Endometrial microvascular endothelial cells (primary cell): ENCODE measurements at regions not wholly inside any gene's neighbourhood (a gene's known extent, or its start where the extent isn't known, plus 50 kb on each side); places are given as distances from the start of the nearest gene placed in this dataset.

Source experiments
- in situ Hi-C: cut with HindIII; loops from 2 replicates; pipeline ENCODE4 v1.10.0; 2017; ENCODE audit warnings: low sequenced_read_pairs, low pct_unique_long_range_greater_than_20kb; ENCODE audit errors: inconsistent ontology term

DNA sequence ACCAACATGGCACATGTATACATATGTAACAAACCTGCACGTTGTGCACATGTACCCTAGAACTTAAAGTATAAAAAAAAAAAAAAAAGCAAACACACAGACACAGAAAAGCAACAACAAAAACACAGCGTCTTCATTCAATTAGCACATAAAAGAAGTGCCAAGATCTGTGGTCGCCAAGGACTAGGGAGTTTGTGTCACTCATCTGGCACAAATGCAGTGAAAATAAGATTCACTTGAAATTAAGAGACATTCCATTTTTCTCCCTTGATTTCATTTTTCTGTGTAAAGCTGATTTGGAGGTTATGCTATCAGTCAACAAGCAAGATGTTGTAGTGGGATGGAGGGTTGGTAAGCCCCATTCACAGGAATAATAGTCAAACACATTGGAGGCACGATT lies 115.3 kb downstream of the FAT4 start:
- in situ Hi-C loops, result no loop called here

GRCh38 chr4:125432078-125432477 lies 117.3 kb downstream of the FAT4 start:
- in situ Hi-C loops, result no loop called here

DNA sequence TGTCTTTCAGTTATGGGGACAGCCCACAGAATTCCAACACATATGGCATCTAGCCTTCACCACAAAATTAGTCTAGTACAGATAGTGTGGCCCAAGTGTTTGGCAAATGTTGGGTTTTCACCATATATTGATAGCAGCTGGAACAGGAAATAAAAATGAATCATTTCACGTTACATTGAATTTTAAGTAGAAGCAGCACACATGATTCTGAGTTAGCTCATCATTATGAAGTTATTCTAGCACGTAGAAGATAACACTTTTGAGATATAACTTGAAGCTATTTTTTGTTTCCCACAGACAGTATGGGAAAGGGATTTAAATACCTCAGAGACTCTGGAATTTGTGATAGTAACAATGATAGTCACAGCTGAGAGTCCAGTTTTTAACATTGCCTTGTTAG lies 118.7 kb downstream of the FAT4 start:
- in situ Hi-C loops, result no loop called here

GRCh38 chr4:125434136-125434535 lies 119.4 kb downstream of the FAT4 start:
- in situ Hi-C loops, result no loop called here

DNA sequence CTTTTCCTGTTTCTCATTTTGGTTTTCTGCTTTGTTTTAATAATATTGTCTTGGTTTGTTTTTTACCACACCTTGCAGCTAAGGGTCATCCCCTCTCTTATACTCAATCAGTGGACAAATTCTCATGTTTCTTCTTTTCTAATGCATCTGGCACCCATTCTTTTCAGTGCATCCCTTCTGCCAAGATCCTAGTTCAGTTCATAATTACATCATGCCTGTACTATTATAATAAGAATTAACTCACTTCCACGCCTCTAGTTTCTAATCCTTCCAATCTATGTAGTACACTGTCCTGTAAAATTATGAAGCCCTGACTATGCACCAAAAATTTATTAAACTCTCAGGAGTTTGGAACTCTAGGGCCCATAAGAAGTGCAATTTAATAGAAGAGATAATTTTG lies 126.1 kb downstream of the FAT4 start:
- in situ Hi-C loops, result no loop called here

- in situ Hi-C loops, result no loop called here
These were observed 129.4 kb downstream of the FAT4 start for GRCh38 chr4:125444166-125444565.

DNA sequence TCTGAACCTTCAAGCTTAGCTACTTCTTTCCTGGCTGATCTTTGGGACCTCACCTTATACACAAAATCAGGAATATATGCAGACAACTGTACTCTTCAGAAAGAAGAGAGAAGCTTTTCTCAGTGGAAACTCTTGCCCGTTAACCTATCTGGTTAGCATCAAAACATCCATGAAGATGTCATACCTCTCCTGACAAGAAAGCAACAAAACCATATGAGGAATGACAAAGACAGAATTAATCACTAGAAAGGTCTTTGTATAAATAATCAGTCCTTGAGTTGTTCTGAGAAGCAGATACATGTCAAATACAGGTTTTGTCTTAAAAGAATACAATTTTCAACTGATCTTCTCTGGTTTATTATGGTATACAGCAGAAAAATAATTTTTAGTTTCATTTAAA lies 130.8 kb downstream of the FAT4 start:
- in situ Hi-C loops, result no loop called here

DNA sequence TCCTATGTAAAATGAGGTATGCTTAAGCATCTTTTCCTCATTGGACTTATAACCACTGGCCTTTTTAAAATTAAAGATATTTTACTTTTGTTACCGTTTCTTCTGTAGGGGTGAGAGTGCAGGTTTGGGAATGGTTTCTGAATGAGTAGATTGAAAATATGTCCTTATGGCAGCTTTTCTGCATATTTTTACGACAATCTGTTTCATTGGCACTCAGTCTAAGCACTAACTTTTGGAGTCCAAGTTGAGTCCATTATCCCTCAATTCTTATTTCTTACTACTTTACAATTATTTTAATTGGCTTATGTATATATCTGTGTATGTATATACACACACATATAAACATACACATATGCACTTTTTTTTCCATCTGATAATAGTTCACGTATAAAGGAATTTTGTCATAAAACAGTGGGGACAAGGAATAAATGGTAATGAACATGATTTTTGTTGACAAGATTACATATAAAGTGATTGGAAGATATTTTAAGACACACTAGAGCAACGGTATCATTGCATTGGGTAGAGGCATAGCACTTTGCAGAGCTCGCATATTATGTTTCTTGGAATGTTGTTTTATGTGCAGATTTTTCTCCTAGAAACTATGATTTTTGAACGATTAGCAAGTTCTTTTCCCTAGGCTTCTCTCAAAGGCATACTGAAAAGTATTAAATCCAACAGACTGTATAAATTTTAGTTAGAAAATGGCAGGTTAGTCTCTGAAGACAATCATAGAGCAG lies 133.0 kb downstream of the FAT4 start:
- in situ Hi-C loops, result no loop called here

- in situ Hi-C loops, result no loop called here
These were observed 141.3 kb downstream of the FAT4 start for GRCh38 chr4:125456075-125456474.

GRCh38 chr4:125459531-125459930 lies 144.8 kb downstream of the FAT4 start:
- in situ Hi-C loops, result no loop called here

DNA sequence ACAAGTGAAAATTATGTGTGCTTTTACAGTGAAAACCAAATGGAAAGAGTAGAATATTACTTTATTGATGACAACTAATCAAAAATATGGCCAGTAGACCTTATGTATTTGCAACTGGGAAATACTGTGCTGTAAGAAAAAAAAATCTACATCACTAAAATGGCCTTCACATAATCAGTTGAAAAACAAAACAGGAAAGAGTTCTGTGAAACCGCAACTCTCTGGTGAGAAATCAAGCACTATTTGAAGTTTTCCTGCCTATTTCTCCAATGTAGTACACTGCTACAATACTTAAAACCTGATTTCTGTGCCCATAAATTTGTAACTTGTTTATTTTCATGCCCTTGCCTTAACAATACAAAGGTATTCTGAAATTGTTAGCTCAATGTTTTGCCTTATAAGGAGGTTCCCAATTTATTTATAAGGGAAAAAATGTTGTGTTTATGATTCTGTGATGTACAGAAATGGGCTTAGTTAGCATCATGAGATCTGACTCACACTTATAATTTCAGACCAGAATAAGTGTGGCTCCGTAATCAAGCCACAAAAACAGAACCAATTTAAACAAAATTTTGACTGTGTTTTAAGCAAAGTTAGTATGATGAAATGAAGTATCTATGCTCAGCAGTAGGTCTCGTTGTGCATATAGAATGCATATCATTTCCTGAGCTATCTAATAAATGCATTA lies 147.1 kb downstream of the FAT4 start:
- in situ Hi-C loops, result no loop called here

DNA sequence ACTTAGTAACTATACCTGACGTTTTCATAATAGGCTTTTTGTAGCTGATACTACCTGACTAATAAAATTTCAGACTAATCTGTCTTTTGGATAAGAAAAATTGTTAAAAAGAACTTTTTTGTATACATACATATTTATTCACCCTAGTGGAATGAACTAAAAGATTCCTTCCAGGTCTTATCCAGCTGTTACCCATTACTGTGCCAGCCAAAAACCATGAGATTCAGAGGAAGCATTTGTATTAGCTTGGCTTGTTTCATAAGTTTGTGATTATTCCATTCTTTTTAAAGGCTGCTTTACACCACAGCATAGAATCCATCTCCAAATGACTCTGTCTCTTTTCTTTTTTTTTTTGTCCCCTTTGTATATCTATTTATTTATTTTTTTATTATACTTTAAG lies 149.4 kb downstream of the FAT4 start:
- in situ Hi-C loops, result no loop called here

- in situ Hi-C loops, result no loop called here
These were observed 166.7 kb downstream of the FAT4 start for GRCh38 chr4:125481334-125482045.

DNA sequence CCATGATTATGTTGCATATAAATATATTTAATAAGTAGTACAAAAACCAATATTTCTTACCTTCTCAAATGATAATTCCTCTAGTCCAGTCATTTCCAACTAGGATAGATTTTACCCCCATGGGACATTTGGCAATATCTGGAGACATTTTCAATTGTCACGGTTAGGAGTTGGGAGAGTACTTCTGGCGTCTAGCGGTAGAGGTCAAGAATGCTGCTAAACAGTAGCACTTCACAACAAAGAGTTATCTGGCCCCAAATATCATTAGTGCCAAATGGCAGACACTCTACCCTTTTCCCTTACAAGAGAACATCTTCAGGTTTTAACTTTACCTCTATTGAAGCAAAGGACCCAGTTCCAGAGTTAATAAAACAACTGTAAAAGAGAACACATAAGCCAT lies 168.1 kb downstream of the FAT4 start:
- in situ Hi-C loops, result no loop called here

- in situ Hi-C loops, result no loop called here
These were observed 168.5 kb downstream of the FAT4 start for GRCh38 chr4:125483278-125483677.

- in situ Hi-C loops, result no loop called here
These were observed 170.2 kb downstream of the FAT4 start for GRCh38 chr4:125484912-125485311.

GRCh38 chr4:125486351-125486750 lies 171.6 kb downstream of the FAT4 start:
- in situ Hi-C loops, result no loop called here

GRCh38 chr4:125489952-125490690 lies 175.4 kb downstream of the FAT4 start:
- in situ Hi-C loops, result no loop called here

DNA sequence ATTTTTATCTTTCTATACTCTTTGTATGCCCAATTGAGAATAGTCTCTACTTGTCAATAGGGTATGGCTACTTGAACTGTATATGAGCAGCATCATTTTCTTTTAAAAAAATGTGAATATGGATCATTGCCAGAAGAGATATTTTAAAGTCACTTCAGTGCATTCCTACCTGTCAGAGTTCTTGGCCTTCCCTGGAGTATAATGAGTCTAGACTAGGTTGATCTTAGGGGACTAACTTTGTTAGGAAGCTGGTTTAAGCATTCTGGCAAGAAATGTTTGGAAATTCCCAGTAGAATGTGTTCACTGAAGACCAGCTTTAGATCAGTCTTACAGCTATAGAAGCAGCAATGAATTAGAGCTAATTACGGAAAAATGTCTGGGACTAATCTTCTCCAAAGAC lies 178.2 kb downstream of the FAT4 start:
- in situ Hi-C loops, result no loop called here
